ENCODE measurements at regions not wholly inside any gene's neighbourhood (a gene's known extent, or its start where the extent isn't known, plus 50 kb on each side); places are given as distances from the start of the nearest gene placed in this dataset.

- FAIRE-seq: no peak
Measured at GRCh38 chr10:105413997-105414396, 772.9 kb downstream of the SORCS3 start.

GRCh38 chr10:105409370-105409769 lies 768.3 kb downstream of the SORCS3 start:
- DNase-seq (ENCODE audit: low spot score): no peak
- FAIRE-seq: no peak

More at GRCh38 chr10:105413997-105414396, 772.9 kb downstream of the SORCS3 start:
- DNase-seq (ENCODE audit: low spot score): no peak

- no peak for FAIRE-seq
- no peak for DNase-seq (ENCODE audit: low spot score)
Measured at GRCh38 chr10:105406488-105406887, 765.4 kb downstream of the SORCS3 start.

- DNase-seq (ENCODE audit: low spot score) (peak; percentile 21), FAIRE-seq (no peak)
Measured at GRCh38 chr10:105398202-105398601, 757.1 kb downstream of the SORCS3 start.

- FAIRE-seq (peak; percentile 42), DNase-seq (ENCODE audit: low spot score) (no peak)
Measured at GRCh38 chr10:105391670-105392351, 750.7 kb downstream of the SORCS3 start.

GRCh38 chr10:105387971-105388370 lies 746.9 kb downstream of the SORCS3 start:
- DNase-seq (ENCODE audit: low spot score): no peak
- no peak for FAIRE-seq

- no peak for DNase-seq (ENCODE audit: low spot score)
- no peak for FAIRE-seq
Measured at GRCh38 chr10:105383978-105384377, 742.9 kb downstream of the SORCS3 start.

- no peak for DNase-seq (ENCODE audit: low spot score)
- FAIRE-seq: no peak
Measured at GRCh38 chr10:105370692-105371091, 729.6 kb downstream of the SORCS3 start.

- peak; percentile 42 for FAIRE-seq
Measured at GRCh38 chr10:105359708-105360107, 718.6 kb downstream of the SORCS3 start.

GRCh38 chr10:105358911-105359310 lies 717.8 kb downstream of the SORCS3 start:
- FAIRE-seq: no peak

More at GRCh38 chr10:105359708-105360107, 718.6 kb downstream of the SORCS3 start:
- no peak for DNase-seq (ENCODE audit: low spot score)

GRCh38 chr10:105356626-105357025 lies 715.5 kb downstream of the SORCS3 start:
- no peak for DNase-seq (ENCODE audit: low spot score)
- FAIRE-seq: no peak

More at GRCh38 chr10:105358911-105359310, 717.8 kb downstream of the SORCS3 start:
- peak; percentile 44 for DNase-seq (ENCODE audit: low spot score)

GRCh38 chr10:105354010-105354409 lies 712.9 kb downstream of the SORCS3 start:
- DNase-seq (ENCODE audit: low spot score) (no peak), FAIRE-seq (no peak)

- FAIRE-seq (no peak), DNase-seq (ENCODE audit: low spot score) (no peak)
Measured at GRCh38 chr10:105352827-105353226, 711.7 kb downstream of the SORCS3 start.

- DNase-seq (ENCODE audit: low spot score) (no peak), FAIRE-seq (no peak)
Measured at GRCh38 chr10:105352281-105352680, 711.2 kb downstream of the SORCS3 start.

- no peak for FAIRE-seq
- no peak for DNase-seq (ENCODE audit: low spot score)
Measured at GRCh38 chr10:105351187-105351586, 710.1 kb downstream of the SORCS3 start.

GRCh38 chr10:105347487-105347886 lies 706.4 kb downstream of the SORCS3 start:
- FAIRE-seq (peak; percentile 50), DNase-seq (ENCODE audit: low spot score) (no peak)

- no peak for DNase-seq (ENCODE audit: low spot score)
Measured at GRCh38 chr10:105342606-105343005, 701.5 kb downstream of the SORCS3 start.

GRCh38 chr10:105339669-105340068 lies 698.6 kb downstream of the SORCS3 start:
- DNase-seq (ENCODE audit: low spot score) (no peak), FAIRE-seq (no peak)

More at GRCh38 chr10:105342606-105343005, 701.5 kb downstream of the SORCS3 start:
- FAIRE-seq: no peak

GRCh38 chr10:105328503-105329133 lies 687.5 kb downstream of the SORCS3 start:
- DNase-seq (ENCODE audit: low spot score) (no peak), FAIRE-seq (no peak)

Data from urothelium cell line (cell line).